Activated T-cell treated with anti-CD3 and anti-CD28 coated beads, Interleukin-2, amount 50 U/mL, for 48 hours (primary cell): ENCODE measurements at regions not wholly inside any gene's neighbourhood (a gene's known extent, or its start where the extent isn't known, plus 50 kb on each side); places are given as distances from the start of the nearest gene placed in this dataset.

Source experiments
- DNase-seq, 2 experiments: peaks; one replicate each; pipeline ENCODE4 v3.0.0-alpha.2; 2020

DNA sequence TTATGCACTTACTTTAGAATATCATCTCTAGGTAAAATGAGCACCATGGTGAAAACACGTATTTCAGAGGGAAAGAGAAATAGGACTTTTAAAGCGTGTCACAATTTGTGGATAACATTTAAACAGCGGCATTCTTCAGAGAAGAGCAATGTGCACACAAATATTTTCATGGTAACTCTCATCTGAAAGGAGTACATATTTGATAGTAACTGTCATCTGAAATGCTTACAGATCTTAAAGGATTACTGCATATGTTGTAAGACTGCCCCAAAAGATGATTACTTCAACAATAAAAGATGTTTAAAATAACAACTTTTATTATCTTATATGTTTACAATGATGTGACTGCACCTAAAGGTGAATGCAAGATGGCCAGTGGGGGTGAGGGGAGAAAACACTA lies 408.8 kb downstream of the PLA2G4A start:
- DNase-seq = no peak

DNA sequence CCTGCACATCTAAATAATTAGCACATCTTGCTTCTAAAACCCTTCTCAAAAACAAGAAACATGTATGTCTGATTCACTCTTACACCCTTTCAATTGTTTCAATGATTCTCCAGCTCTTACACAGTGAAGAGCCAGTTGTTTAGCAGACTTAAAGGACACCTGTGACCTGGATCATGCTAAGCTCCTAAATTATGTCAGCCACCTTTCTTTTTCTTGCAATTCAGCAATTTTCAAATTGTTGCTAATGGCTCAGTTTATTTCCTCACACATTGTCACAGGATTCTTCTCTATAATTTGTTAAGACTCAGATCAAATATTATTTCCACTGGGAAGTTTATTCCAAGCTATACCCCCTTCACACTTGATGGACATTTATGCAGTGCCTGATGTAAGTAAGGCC lies 413.2 kb downstream of the PLA2G4A start:
- no peak for DNase-seq

DNA sequence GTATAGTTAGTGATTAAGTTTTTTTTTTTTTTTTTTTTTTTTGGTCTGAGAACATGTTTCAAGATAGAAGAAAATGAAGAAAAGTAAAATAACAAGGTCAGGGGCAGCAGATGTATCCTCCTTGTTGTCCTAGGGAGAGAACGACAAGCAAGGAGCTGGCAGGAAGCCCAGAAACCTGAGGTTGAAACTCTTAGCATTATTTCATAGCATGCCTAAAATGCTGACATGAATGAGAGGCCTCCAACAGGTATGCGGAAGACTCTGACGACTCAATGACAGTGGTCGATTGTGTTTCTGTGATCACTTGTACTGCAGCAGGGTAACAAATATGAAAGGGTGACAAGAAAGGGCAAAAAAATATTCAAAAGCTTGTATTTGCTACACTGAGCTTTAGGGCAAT lies 415.9 kb downstream of the PLA2G4A start:
- DNase-seq = no peak

DNA sequence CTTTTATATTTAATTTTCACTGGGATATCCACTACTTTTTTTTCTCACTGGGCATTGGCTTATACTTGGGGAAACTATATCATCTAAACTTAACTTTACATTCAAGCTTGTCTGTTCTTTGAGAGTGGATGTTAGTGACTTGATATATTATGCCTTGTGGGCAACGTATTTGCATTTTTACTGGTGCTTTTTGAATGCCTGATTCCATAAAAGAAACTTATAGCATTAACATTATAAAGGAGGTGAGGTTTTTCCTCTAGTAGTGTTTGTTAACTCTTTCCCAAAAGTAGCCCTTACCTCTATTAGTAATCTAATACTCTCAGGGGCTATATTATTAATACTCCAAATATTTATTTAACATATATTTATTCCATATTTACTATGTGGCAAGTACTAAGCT lies 416.5 kb downstream of the PLA2G4A start:
- DNase-seq = no peak

DNA sequence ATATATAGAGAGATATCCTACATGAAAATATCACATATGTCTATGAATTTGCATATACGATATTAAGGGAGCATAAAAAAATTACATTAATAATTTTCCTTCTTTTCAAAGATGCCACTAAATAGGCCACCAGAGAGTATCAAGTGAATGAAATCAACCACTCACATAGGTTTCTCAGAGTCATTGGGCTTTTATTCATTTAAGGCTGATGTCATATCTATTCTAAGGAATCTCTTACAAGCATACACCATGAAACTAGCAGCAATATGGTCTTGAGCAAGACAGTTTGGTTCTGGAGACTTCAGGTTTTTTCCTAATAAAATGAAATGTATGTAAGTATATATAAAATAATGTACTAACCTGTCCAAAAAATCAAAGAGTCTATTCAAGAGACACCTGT lies 420.4 kb downstream of the PLA2G4A start:
- DNase-seq = no peak

DNA sequence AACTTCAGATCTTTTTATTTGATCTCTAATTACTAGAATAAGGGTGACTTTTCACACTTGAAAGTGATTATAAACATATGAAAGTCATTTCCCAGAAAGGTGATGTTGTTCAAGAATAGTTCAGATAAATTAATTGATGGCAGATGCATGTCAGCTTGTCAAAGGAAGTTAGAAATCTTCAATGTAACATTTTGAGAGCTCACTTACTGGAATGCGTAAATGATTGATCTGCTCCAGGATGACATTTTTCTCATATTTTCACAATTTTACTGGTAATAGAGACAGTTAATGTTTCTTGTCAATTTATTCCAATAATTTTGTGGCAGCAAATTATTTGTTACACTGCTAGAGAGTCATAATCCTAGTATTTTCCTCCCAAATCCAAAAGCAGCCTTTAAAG lies 424.2 kb downstream of the PLA2G4A start:
- no peak for DNase-seq

DNA sequence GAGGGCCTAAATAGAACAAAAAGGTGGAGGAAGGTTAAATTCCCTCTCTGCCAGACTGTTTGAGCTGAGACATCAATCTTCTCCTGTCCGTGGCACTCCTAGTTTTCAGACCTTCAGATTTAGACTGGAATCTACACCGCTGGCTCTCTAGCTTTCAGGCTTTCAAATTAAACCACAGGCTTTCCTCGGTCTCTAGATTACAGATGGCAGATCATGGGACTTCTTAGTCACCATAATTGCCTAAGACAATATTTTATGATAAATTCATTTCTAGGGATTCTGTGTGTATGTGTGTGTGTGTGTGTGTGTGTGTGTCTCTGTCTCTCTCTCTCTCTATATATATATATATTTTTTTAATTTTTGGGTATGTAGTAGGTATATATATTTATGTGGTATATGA lies 428.7 kb downstream of the PLA2G4A start:
- no peak for DNase-seq

DNA sequence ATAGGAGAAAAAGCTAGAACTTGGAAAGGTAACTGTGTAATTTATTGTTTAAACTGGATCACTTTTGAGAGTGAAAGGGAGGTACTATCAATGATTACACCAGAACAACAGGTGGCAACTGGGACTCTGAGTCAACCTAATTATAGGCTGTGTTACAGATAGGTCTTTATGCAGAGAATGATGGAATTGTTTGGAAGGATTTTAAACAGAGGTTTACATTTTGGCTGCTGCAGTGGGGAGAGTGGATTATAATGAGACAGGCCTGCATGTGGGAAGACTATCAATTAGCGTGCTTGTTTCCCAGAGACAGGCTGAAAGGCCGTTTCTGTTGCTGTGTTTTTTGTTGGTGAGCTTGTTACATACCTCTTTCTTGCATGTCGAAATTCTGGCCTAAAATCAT lies 432.9 kb downstream of the PLA2G4A start:
- no peak for DNase-seq

DNA sequence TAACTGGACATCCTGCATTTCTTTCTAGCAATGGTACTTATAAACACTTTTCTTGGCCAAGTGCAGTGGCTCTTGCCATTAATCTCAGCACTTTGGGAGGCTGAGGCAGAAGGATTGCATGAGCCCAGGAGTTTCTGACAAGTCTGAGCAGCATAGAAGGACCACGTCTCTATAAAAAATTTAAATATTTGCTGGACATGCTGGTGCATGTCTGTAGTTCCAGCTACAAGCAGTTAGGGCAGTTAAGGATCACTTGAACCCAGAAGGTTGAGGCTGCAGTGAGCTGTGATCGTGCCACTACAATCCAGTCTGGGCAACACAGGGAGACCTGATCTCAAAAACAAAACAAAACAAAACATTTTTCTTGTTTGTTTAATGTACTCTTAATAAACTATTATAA lies 434.0 kb downstream of the PLA2G4A start:
- DNase-seq = no peak

DNA sequence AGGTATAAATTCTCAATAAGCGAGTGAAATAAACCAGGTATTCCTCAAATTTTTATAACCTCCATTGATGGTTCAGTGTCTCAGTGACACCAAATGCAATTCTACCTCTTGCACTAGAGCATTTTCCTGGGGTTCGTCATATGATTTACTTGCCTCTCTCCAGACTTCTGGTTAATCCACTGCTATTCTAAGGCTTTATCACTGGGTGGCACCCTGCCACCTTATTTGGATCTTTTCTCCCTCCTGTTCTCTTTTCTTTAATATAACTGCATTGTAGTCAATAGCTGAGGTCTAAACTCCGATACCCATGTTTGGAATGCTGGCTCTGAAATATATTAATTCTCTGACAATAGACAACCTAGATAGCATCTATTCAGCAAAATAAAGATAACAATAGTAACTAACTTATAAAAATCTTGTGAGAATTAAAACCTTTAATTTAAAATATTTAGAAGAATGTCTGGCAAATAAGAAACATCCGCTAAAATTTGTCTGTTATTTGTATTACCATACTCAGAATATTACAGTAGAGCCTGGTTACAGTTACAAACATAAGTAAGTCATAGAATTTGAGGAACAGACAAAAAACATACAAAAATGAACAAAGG lies 436.4 kb downstream of the PLA2G4A start:
- DNase-seq = no peak

DNA sequence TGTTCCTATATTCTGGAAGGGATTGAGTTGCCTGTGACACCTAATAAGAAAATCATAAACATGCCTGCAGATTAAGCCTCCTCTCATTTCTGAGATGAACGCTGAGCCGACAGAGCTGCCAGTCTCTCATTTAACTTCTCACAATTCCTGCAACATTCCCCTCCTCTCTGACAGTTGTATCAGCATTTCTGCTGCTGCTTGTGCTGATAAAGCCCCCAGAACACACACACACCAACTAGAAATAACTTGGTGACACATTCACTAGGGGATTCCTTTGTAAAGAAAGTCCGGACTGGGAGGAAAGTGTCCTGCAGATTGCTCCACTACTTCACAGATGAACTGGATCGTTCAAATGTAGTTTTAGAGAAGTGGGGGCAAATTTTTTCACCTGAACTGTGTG lies 437.3 kb downstream of the PLA2G4A start:
- DNase-seq = no peak

DNA sequence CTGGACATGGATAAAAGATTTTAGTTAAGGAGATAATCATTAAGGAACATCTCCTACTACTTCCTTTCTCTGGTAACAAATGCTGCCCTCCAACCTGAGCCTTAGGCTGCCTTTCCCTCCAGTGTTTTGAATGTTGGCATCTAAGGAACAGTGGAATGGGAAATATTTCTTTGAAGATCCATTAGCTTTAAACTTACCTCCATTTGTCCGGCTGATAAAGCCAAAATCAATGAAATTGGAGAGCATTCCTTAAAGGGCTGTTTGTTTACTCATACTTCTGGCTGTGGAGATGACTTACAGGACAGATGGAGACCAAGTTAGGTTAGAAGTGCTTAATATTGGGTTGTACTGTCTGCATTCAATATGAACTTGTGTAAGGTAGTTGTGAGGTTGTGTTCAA lies 439.1 kb downstream of the PLA2G4A start:
- DNase-seq = no peak

DNA sequence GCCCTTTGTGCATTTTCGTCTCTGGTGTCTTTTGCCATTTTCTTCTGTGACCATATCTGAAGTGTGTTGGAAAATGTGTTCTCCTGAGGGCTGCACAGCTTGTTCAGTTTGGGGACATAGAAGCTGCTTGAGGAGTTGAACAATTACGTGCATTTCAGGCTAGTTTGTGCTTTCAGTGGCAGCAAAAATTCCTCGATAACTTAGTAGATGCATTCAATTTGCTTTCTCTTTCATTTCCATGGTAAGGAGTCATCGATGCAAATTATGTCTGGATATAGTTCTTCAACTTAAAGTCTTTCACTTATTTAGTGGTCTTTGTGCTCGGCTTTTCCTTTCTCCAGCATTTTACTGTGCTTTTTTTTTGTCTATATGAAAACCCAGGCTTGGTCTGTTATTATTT lies 441.5 kb downstream of the PLA2G4A start:
- DNase-seq = no peak

DNA sequence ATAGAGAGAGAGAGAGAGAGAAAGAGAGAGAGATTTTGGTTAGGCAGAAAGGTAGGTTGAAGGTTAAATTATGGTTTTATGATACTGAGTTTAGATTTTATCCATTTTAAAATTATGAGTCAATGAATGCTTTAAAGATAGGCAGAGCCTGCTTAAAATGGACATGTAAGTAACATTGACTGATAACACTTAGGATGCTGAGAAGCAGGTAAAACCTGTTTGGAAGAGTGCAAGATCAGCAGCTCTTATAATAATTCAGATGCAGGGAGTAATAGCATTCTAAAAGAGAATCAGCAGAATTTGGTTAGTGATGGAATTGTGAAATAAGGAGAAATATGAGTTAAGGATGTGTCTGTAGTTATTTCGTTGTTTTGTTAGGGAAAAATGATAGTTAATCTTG lies 446.6 kb downstream of the PLA2G4A start:
- DNase-seq = no peak

DNA sequence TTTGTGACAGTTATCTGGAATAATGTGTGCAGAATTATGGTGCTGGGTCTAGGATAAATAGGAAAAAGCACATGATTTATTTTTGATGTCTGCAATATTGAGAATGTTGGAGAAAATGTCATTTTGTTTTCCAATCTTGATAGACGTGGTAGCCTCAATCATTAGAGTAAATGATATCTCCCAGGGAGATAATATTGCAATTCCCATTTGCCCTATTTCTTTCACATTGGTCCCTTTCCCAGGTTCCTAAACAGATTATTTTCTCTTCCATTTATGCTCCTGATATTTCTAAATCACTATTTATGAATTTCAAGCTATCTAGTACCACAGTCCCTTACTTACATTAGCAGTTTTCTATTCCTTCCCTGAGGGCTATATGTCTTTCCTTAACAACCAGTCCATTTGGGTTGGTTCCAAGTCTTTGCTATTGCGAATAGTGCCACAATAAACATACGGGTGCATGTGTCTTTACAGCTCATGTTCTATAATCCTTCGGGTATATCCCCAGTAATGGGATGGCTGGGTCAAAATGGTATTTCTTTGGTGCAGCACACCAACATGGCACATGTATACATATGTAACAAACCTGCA lies 447.3 kb downstream of the PLA2G4A start:
- DNase-seq = no peak

DNA sequence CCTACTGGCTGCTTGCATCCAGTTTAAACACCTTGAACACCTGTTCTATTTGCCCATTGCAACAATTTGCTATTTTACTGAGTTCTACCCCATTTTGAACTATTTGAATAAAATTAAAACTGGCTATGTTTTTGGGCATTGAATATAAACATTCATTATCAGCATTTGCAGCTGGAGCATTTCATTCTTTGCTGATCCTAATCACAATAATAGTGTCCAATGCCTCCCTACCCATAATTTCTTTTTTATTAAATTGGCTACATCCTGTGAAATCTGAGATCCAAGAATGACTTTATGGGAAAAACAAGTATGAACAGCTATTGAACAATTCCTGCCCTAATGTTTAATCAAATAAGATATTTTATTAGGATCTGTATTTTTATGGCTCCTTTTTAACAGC lies 447.9 kb downstream of the PLA2G4A start:
- DNase-seq = no peak

DNA sequence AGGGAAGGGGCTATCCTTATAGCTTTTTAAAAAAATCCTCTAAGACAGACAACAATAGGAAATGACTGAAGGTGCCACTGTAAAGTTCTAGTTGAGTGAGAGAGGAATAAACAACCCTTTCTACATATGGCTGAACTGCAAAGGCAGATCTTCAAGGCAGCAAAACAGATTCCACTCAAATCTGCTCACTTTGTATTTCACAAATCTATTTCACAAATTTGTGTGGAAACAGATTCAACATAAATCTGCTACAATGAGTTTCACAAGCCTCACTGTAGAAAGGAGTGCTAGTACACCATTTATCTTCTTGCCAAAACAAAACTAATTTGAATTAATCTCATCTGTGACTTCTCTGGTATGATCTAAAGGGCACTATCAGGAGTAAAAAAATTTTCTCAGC lies 451.3 kb downstream of the PLA2G4A start:
- DNase-seq = no peak

DNA sequence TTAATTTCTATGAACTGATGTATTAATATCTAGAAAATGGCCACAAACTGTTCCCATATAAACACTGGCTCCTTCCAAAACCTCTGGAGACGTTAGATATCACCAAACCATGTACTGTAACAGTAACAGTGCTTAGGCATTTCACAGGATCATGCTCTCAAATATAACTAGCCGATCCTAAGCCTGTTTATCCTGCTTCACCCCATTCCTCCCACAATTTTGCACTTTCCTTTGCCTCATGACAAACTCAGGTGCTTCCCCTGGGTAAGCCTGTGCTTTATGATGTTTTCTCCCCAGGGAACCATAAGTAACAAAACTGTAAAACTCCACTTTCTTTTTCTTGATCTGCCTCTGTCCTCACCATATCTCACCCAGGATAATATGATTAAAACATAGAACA lies 452.3 kb downstream of the PLA2G4A start:
- no peak for DNase-seq

DNA sequence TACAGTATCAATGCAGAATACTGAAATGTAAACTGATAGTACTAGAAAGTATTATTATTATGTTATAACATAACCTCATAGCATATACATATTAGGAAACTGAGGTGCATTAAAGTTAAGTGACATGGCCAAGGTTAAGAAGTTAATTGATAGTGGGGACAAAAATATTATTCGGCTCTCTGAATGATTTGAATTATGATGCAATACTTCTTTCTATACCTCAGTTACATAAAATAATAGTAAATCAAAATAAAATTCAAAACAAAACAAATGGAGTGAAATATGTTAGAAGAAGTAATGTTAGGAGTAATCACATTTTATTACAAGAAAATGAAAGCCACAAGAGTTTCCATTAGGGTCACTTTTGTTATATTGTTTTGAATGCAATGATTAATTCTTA lies 455.2 kb downstream of the PLA2G4A start:
- no peak for DNase-seq

DNA sequence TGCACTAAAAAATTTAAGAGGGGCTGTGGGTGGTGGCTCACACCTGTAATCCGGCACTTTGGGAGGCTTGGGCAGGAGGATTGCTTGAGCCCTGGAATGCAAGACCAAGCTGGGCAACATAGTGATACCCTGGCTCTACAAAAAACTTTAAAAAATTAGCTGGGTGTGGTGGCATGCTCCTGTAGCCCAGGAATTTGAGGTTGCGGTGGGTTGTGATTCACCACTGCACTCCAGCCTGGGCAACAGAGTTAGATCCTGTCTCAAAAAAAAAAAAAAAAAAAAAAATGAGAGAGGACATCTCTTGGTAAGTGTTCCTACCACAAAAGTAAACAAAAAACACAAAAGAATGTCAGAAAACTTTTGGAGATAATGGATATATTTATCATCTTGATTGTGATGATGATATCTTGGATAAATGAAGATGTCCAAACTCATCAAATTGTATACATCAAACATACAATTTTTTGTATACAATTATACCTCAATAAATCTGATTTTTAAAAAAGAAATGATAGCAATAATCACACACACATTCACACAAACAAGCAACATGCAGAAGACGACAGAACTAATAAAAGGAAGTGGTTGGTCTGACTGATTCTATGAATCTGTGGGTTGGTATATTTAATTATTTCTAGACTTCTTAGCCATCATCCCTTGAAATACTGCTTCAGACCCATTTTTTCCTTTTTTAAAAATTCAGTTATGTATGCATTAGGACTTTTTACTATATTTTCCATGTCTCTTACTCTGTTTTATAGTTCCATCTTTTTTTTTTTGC lies 465.9 kb downstream of the PLA2G4A start:
- no peak for DNase-seq

DNA sequence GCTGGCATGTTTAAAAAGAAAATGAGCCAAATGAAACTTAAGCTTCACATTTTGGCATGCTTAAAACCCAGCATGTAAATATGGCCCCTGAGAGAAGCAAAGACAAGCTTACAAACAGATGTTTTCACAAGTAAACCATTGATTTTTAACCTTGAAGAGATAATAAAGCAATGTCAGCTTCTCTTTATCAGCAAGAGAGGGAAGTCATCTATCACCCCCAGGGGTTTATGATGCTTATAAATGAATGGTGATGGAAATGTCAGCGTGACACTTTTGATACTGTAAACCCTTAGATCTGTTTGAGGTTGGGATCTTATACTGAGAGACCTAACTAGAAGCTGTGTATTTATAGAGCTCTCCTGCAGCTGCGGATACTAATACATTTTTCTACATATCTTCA lies 471.3 kb downstream of the PLA2G4A start:
- DNase-seq = no peak

DNA sequence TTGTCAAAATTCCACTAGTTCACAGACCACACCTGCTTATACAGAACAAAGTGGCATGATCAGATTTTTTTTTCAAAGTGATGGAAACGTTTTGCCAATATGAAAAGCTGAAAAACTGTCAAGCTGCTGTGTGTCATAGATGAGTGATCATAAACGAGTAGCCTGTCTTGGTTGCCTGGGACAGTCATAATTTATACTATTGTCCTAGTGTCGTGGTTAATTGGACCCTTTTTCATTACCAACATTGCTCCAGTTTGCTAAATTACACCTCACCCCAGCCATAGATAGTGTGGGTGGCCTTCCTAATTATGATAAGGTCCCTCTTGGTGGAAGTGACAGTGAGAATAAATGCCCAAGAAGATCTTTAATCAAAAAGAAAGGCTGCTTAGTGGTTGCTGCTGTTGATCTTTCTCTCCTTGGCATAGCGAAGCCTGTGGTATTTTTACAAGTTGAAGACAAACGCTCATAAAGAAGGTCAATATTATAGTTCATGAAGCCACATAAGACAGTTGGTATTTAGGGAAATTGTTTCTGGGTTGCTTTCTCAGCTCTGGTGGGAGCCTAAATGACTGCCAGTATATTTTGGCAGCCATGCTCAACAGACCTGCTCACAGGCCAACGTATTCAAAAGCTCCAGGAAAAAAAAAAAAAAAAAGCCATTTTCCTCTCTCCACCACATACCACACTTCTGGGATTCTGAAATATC lies 478.1 kb downstream of the PLA2G4A start:
- no peak for DNase-seq

DNA sequence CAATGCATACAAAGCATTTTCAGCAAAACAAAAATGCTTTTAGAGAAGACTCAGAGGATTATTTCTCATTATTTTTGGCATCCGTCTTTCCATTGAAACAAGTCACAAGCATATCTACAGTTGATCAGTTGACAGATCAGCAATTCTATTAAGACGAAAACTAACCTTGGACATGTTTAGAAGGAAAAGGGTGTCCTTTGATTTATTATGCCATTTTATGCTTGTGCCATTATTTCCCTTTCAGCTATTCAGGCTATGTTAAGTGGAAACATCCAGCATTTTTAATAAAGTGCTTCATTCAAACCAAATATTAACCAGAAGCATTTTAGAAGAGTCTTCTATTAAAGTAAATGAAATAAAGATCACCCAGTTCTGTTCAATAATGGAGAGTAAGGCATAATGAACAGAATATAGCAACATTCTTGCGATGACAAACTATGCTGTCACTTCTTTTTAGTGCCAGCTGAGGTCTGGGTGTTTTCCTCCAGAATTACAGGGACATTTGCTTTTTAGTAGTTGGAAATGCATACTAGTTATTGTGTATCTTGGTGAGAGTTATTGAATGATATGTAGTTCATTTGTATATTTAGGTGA lies 481.4 kb downstream of the PLA2G4A start:
- no peak for DNase-seq

DNA sequence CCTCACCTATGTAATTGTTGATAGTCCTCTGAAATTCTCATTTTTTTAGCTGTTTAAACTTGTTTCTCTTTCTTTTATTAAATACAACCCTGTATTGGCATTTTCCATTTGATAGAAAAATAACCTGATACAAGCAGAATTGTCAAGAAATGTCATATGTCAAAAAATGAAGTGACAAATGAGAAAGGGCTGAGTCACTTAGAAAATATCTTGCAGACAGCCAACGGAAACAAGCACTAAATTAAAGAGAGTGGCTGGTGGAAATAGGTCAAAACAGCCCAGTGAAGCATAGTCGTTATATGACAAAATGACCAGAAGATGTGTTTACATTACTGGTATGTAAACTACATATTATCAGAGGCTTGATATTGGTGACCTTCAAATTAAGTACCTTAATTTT lies 484.4 kb downstream of the PLA2G4A start:
- DNase-seq = no peak
